HG03175 (cell line): ENCODE measurements at regions not wholly inside any gene's neighbourhood (a gene's known extent, or its start where the extent isn't known, plus 50 kb on each side); places are given as distances from the start of the nearest gene placed in this dataset.
"Not testable (repeated sequence)": the region's sequence is repeated elsewhere in the genome, so short reads cannot be mapped to it uniquely, and the experiment has no call there.

Experiments used
- ATAC-seq: cut with Tn5 transposase; IDR thresholded peaks from one replicate; pipeline ENCODE4 v1.9.1; 2021; ENCODE audit warnings: mild to moderate bottlenecking, moderate library complexity; ENCODE audit not compliant: unreplicated experiment

GRCh38 chr17:77288115-77288619 is 147.4 kb downstream of the SEC14L1 start:
- no peak for ATAC-seq

GRCh38 chr17:77290759-77291558 is 150.2 kb downstream of the SEC14L1 start:
- not testable (repeated sequence) for ATAC-seq

GRCh38 chr17:77291591-77292386 is 151.0 kb downstream of the SEC14L1 start:
- no peak for ATAC-seq

- ATAC-seq, result no peak
These were observed 154.0 kb downstream of the SEC14L1 start for GRCh38 chr17:77294761-77295160.

GRCh38 chr17:77295241-77295853 is 154.6 kb downstream of the SEC14L1 start:
- ATAC-seq, result no peak

- ATAC-seq, result no peak
These were observed 156.1 kb downstream of the SEC14L1 start for GRCh38 chr17:77296769-77297409.

GRCh38 chr17:77297693-77298666 is 157.2 kb downstream of the SEC14L1 start:
- no peak for ATAC-seq

- ATAC-seq, result no peak
These were observed 158.0 kb downstream of the SEC14L1 start for GRCh38 chr17:77298811-77299210.

- no peak for ATAC-seq
These were observed 158.7 kb downstream of the SEC14L1 start for GRCh38 chr17:77299256-77300015.

- ATAC-seq, result no peak
These were observed 159.4 kb downstream of the SEC14L1 start for GRCh38 chr17:77300016-77300686.

GRCh38 chr17:77301694-77302266 is 161.0 kb downstream of the SEC14L1 start:
- no peak for ATAC-seq

GRCh38 chr17:77302682-77303081 is 161.9 kb downstream of the SEC14L1 start:
- no peak for ATAC-seq

- ATAC-seq, result no peak
These were observed 162.9 kb downstream of the SEC14L1 start for GRCh38 chr17:77303620-77304019.

GRCh38 chr17:77304051-77304745 is 163.4 kb downstream of the SEC14L1 start:
- no peak for ATAC-seq

GRCh38 chr17:77304746-77305473 is 164.1 kb downstream of the SEC14L1 start:
- no peak for ATAC-seq

GRCh38 chr17:77306048-77306789 is 165.4 kb downstream of the SEC14L1 start:
- ATAC-seq, result no peak
